ENCODE measurements at regions not wholly inside any gene's neighbourhood (a gene's known extent, or its start where the extent isn't known, plus 50 kb on each side); places are given as distances from the start of the nearest gene placed in this dataset.

DNA sequence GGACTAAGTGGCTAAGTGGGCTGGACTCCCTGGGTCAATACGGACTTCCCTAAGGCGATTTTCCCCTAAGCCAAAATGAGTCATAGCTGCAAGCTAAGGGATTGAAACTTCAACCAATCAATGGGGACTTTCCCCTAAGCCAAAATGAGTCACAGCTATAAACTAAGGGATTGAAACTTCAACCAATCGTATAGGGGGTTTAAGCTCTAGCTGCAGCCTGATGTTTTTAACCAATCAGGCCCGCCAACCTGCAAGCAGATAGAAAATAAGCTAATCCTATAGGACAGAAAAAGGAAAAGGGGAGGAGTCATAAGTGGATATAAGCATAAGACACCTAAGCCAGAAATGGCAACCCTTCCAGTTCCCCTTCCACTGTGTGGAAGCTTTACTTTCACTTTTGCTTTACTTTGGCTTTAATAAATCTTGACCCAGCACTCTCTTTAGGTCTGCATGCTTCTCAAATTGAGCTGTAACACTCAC lies 655.0 kb upstream of the HS3ST5 start:
- TF ChIP-seq, protein P1, sequence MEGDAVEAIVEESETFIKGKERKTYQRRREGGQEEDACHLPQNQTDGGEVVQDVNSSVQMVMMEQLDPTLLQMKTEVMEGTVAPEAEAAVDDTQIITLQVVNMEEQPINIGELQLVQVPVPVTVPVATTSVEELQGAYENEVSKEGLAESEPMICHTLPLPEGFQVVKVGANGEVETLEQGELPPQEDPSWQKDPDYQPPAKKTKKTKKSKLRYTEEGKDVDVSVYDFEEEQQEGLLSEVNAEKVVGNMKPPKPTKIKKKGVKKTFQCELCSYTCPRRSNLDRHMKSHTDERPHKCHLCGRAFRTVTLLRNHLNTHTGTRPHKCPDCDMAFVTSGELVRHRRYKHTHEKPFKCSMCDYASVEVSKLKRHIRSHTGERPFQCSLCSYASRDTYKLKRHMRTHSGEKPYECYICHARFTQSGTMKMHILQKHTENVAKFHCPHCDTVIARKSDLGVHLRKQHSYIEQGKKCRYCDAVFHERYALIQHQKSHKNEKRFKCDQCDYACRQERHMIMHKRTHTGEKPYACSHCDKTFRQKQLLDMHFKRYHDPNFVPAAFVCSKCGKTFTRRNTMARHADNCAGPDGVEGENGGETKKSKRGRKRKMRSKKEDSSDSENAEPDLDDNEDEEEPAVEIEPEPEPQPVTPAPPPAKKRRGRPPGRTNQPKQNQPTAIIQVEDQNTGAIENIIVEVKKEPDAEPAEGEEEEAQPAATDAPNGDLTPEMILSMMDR (IDR thresholded peaks at IDR 0.05), result no peak
- TF ChIP-seq ZNF281 (CRISPR knock-in tag; IDR thresholded peaks at IDR 0.05) (no peak), ZNF121 (CRISPR knock-in tag; IDR thresholded peaks at IDR 0.05) (no peak), TEAD1 (CRISPR knock-in tag; IDR thresholded peaks at IDR 0.05) (no peak), TCF7 (CRISPR knock-in tag; IDR thresholded peaks at IDR 0.05; ENCODE audit: low read depth) (no peak), GRHL2 (CRISPR knock-in tag; IDR thresholded peaks at IDR 0.05; ENCODE audit: insufficient replicate concordance, severe bottlenecking) (no peak), KAT7 (CRISPR knock-in tag; IDR thresholded peaks at IDR 0.05; ENCODE audit: borderline replicate concordance) (no peak), CREB1 (CRISPR knock-in tag; IDR thresholded peaks at IDR 0.05) (no peak), ELF4 (CRISPR knock-in tag; IDR thresholded peaks at IDR 0.05; ENCODE audit: low read depth) (no peak)
- TF ChIP-seq, protein P2, sequence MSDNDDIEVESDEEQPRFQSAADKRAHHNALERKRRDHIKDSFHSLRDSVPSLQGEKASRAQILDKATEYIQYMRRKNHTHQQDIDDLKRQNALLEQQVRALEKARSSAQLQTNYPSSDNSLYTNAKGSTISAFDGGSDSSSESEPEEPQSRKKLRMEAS (CRISPR knock-in tag; IDR thresholded peaks at IDR 0.05), result no peak
- TF ChIP-seq, protein P3, sequence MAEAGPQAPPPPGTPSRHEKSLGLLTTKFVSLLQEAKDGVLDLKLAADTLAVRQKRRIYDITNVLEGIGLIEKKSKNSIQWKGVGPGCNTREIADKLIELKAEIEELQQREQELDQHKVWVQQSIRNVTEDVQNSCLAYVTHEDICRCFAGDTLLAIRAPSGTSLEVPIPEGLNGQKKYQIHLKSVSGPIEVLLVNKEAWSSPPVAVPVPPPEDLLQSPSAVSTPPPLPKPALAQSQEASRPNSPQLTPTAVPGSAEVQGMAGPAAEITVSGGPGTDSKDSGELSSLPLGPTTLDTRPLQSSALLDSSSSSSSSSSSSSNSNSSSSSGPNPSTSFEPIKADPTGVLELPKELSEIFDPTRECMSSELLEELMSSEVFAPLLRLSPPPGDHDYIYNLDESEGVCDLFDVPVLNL (CRISPR knock-in tag; IDR thresholded peaks at IDR 0.05; ENCODE audit: borderline replicate concordance, low read depth), result no peak
